ENCODE measurements at regions not wholly inside any gene's neighbourhood (a gene's known extent, or its start where the extent isn't known, plus 50 kb on each side); places are given as distances from the start of the nearest gene placed in this dataset.

DNA sequence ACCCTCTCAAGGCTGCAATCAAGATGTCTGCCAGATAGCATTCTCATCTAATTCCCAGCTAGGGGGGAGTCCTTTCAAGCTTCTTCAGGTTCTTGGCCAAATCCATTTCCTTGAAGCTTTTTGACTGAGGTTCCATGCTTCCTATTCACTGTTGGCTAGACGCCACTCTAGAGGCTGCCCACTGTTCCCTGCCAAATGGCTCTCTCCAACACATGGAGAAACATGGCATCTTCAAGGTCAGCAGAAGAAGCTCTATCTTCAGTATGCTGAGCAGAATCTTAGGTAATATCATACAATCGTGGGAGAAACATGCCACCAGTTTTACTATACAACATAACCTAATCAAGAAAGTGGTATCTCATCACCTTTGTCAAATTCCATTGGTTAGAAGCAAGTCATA, 1985.1 kb upstream of the CELF4 start:
- TF ChIP-seq, protein P1, sequence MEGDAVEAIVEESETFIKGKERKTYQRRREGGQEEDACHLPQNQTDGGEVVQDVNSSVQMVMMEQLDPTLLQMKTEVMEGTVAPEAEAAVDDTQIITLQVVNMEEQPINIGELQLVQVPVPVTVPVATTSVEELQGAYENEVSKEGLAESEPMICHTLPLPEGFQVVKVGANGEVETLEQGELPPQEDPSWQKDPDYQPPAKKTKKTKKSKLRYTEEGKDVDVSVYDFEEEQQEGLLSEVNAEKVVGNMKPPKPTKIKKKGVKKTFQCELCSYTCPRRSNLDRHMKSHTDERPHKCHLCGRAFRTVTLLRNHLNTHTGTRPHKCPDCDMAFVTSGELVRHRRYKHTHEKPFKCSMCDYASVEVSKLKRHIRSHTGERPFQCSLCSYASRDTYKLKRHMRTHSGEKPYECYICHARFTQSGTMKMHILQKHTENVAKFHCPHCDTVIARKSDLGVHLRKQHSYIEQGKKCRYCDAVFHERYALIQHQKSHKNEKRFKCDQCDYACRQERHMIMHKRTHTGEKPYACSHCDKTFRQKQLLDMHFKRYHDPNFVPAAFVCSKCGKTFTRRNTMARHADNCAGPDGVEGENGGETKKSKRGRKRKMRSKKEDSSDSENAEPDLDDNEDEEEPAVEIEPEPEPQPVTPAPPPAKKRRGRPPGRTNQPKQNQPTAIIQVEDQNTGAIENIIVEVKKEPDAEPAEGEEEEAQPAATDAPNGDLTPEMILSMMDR (conservative IDR thresholded peaks at IDR 0.05; ENCODE audit: low read depth, low read length), result no peak
- no peak overlapping the region for H2AFZ ChIP-seq (ENCODE audit: low read depth)
- no peaks in the 10 kb centered on the region for H3K36me3 ChIP-seq (ENCODE audit: insufficient read depth)
- no peak overlapping the region for H3K27ac ChIP-seq
- no peak overlapping the region for H3K4me2 ChIP-seq
- H3K4me1 ChIP-seq (ENCODE audit: low read depth, poor library complexity, severe bottlenecking), result no peaks in the 10 kb centered on the region
- no peaks in the 10 kb centered on the region for H3K79me2 ChIP-seq (ENCODE audit: insufficient read depth, low read depth)
- no peaks in the 10 kb centered on the region for H3K27me3 ChIP-seq (ENCODE audit: insufficient read depth, low read depth)
- no peak overlapping the region for H3K9ac ChIP-seq
- no peaks in the 10 kb centered on the region for H4K20me1 ChIP-seq (ENCODE audit: insufficient read depth)
- no peak overlapping the region for H3K4me3 ChIP-seq (IDR thresholded peaks at IDR 0.05; ENCODE audit: insufficient read depth, low read depth, low read length)

DNA sequence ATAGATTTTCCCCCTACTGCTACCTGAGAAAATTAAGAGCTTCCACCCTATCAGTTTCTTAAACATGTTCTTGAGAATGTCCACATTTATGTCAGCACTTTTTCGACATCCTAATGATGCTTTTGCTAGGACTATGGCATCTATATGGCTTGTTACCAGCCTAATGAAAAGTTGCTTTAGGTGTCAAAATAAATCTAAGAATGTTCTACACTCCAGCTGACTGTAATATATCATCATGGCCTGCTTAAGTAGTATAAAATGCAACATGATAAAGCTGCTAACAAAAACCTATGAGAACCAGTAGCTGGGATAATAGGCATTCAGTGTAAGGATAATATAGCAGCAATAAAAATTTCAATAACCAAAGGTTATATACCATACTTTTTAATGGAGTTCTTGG, 1983.5 kb upstream of the CELF4 start:
- Histone ChIP-seq H3K79me2 (ENCODE audit: insufficient read depth, low read depth) (no peaks in the 10 kb centered on the region), H2AFZ (ENCODE audit: low read depth) (no peak overlapping the region), H3K4me3 (IDR thresholded peaks at IDR 0.05; ENCODE audit: insufficient read depth, low read depth, low read length) (no peak overlapping the region), H3K27ac (no peak overlapping the region), H3K36me3 (ENCODE audit: insufficient read depth) (no peaks in the 10 kb centered on the region), H3K4me1 (ENCODE audit: low read depth, poor library complexity, severe bottlenecking) (no peaks in the 10 kb centered on the region), H3K9ac (no peak overlapping the region), H3K4me2 (no peak overlapping the region), H4K20me1 (ENCODE audit: insufficient read depth) (no peaks in the 10 kb centered on the region), H3K27me3 (ENCODE audit: insufficient read depth, low read depth) (no peaks in the 10 kb centered on the region)
- TF ChIP-seq, protein P1 (conservative IDR thresholded peaks at IDR 0.05; ENCODE audit: low read depth, low read length), result no peak

DNA sequence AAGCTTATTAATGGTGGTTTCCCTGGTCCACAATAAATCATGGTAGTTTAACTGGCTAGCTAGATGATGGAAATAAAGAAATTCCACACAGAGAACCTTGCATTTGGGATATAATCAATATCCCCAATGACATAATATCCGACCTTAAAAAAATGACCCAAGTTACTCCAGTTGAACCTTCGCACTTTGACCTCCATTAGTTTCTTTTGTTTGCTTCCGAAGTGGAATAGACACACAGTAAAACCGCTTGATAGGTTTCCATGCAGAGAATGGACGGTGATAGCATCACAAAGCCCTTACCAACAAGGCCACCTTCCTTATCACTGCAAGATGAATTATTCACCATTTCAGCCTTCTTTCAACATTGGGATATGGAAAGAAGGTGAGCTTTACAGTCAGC, 1966.1 kb upstream of the CELF4 start:
- no peaks in the 10 kb centered on the region for H4K20me1 ChIP-seq (ENCODE audit: insufficient read depth)
- no peak overlapping the region for H3K4me3 ChIP-seq (IDR thresholded peaks at IDR 0.05; ENCODE audit: insufficient read depth, low read depth, low read length)
- no peak overlapping the region for H3K27ac ChIP-seq
- H2AFZ ChIP-seq (ENCODE audit: low read depth), result no peak overlapping the region
- no peaks in the 10 kb centered on the region for H3K27me3 ChIP-seq (ENCODE audit: insufficient read depth, low read depth)
- no peak overlapping the region for H3K4me2 ChIP-seq
- no peak overlapping the region for H3K9ac ChIP-seq
- H3K36me3 ChIP-seq (ENCODE audit: insufficient read depth), result no peaks in the 10 kb centered on the region
- TF ChIP-seq, protein P1 (conservative IDR thresholded peaks at IDR 0.05; ENCODE audit: low read depth, low read length), result no peak
- no peaks in the 10 kb centered on the region for H3K79me2 ChIP-seq (ENCODE audit: insufficient read depth, low read depth)
- H3K4me1 ChIP-seq (ENCODE audit: low read depth, poor library complexity, severe bottlenecking), result no peaks in the 10 kb centered on the region

DNA sequence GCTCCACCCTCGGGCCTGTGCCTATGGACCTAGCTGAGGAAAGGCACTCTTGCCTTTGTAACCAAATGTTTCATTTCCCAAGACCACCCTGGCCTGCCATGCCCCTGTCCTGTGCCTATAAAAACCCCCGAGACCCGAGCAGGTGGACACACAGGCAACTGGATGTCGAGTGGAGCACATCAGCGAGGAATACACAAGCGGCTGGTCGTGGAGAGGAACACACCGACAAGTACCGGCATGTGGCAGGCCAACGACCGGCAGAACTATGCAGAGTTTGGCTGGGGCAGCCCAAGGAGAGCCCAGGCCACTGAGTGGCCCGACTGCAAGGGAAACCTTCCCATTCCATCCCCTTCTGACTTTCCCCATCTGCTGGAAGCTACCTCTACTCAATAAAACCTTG, 1963.8 kb upstream of the CELF4 start:
- Histone ChIP-seq H3K4me1 (ENCODE audit: low read depth, poor library complexity, severe bottlenecking) (no peaks in the 10 kb centered on the region), H3K79me2 (ENCODE audit: insufficient read depth, low read depth) (no peaks in the 10 kb centered on the region), H4K20me1 (ENCODE audit: insufficient read depth) (no peaks in the 10 kb centered on the region), H3K9ac (no peak overlapping the region), H2AFZ (ENCODE audit: low read depth) (no peak overlapping the region), H3K27ac (no peak overlapping the region), H3K4me2 (no peak overlapping the region), H3K4me3 (IDR thresholded peaks at IDR 0.05; ENCODE audit: insufficient read depth, low read depth, low read length) (no peak overlapping the region), H3K36me3 (ENCODE audit: insufficient read depth) (no peaks in the 10 kb centered on the region), H3K27me3 (ENCODE audit: insufficient read depth, low read depth) (no peaks in the 10 kb centered on the region)
- TF ChIP-seq, protein P1 (conservative IDR thresholded peaks at IDR 0.05; ENCODE audit: low read depth, low read length), result no peak

DNA sequence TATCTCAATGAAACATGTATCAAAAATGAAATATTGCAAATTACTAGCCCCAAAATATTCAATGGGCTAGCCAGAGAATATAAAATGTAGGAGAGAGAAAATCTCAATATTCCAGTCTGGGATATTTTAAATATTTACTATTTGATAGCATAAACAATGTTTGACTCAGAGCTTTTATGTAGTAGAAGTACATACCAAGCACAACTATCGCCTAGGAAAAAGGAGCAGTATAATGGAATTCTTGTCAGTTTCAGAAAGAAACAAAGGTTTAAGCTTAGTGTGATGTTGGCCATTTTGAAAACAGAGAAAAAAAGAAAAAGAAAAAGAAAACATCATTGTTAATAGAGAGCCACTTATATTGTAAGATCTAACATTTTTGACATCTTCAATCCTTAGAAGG, 1961.9 kb upstream of the CELF4 start:
- Histone ChIP-seq H3K4me2 (no peak overlapping the region), H2AFZ (ENCODE audit: low read depth) (no peak overlapping the region), H3K79me2 (ENCODE audit: insufficient read depth, low read depth) (no peaks in the 10 kb centered on the region), H3K36me3 (ENCODE audit: insufficient read depth) (no peaks in the 10 kb centered on the region), H3K9ac (no peak overlapping the region), H3K4me1 (ENCODE audit: low read depth, poor library complexity, severe bottlenecking) (no peaks in the 10 kb centered on the region), H3K27me3 (ENCODE audit: insufficient read depth, low read depth) (no peaks in the 10 kb centered on the region), H3K4me3 (IDR thresholded peaks at IDR 0.05; ENCODE audit: insufficient read depth, low read depth, low read length) (no peak overlapping the region), H4K20me1 (ENCODE audit: insufficient read depth) (no peaks in the 10 kb centered on the region), H3K27ac (no peak overlapping the region)
- TF ChIP-seq, protein P1 (conservative IDR thresholded peaks at IDR 0.05; ENCODE audit: low read depth, low read length), result no peak
